ENCODE measurements at regions not wholly inside any gene's neighbourhood (a gene's known extent, or its start where the extent isn't known, plus 50 kb on each side); places are given as distances from the start of the nearest gene placed in this dataset.

GRCh38 chr5:32990593-32991420 lies 279.7 kb downstream of the NPR3 start:
- no peak for DNase-seq (ENCODE audit: low spot score)

DNA sequence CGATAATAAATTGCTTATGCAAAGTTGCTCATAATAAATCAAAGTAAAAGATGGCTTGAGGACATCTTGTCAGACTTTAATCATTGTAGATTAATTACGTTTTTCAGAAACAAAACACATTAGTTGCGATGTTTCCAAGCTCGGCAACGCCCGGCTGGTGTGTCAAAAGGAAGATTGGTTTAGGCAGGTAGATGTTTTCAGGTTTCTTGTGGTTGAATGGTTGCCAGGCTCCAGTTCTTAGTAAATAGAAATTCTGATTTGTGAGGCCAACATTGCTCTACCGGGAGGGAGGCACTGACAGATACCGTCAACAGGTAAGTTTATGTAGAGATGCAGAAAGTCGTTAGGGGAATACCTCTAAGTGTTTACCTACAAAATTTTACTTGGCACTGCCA lies 280.3 kb downstream of the NPR3 start:
- no peak for DNase-seq (ENCODE audit: low spot score)

- DNase-seq (ENCODE audit: low spot score) = no peak
Observed at GRCh38 chr5:32996336-32996735, 285.2 kb downstream of the NPR3 start.

GRCh38 chr5:33008751-33009418 lies 297.8 kb downstream of the NPR3 start:
- no peak for DNase-seq (ENCODE audit: low spot score)

GRCh38 chr5:33010846-33011245 lies 299.7 kb downstream of the NPR3 start:
- no peak for DNase-seq (ENCODE audit: low spot score)

DNA sequence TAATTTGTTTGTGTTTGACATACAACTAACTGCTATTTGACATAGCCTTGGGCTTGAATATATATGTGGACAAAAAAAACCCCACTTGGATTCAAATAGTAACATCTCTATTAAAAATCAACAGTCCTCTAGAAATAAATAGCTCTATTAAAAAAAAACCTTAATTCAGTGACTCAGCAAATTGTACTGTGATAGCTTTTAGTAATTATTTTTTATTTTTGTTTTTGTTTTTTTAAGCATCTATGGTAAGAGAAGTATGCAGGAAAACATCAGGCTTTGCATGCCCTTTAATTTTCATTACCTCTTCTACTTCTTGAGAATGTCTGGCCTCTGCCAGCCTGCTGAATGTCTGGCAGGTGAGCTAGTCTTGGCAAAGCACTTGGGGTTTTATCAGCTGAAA lies 300.7 kb downstream of the NPR3 start:
- no peak for DNase-seq (ENCODE audit: low spot score)

GRCh38 chr5:33023649-33024048 lies 312.5 kb downstream of the NPR3 start:
- no peak for DNase-seq (ENCODE audit: low spot score)

DNA sequence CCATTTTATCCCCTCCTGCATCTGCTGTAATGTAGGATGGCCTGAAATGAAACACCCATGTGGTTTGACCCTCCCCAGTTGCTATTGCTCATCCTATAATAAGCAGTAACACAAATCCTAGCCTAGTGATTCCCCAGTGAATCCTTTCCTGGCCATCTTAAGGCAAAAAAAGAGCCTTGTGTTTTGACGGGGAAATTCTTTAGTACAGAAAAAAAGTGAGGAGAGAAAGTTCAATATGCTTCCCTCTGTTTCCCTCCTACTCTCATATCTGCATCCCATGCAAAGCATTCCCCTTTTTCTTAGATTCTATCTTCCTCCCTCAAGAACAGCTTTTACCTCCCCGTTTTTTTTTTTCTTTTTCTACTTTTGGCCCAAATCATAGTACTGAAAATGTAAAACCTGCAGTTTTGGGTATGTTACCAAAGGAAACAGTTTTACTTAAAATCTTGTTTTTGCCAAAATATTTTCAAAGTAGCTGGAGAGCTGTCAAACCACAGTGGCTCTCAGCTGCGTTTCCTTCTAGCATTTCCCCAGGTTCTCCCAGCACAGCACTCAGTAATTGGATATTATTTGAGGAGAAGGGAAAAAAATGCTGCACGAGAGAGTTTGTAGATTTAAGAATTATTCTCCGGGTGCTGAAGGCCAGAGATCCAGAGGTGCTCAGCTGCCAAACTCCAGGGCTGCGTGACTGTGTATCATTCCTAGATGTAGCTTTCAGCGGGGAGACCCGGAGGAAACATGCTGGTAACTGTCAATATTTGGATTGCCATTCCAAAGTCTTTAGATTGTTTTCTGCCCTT lies 321.4 kb downstream of the NPR3 start:
- DNase-seq (ENCODE audit: low spot score) = peak; percentile 73

DNA sequence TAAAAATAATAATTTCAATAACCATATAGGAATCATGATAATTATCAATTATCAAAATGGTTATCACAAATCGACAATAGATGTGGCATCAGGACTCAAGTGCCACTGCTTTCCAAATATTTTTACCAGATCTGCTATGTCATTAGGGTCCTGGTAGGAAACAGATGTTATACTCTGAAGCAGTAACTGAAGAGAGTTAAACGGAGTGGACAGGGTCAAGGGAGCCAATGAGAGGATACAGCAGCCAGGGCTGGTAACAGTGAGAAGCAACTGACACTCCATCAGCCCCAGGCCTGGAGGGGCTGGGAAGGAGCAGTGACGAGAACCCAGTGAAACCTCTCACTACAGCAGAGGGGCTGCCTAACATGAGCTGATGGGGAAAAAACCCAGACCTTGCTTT lies 322.4 kb downstream of the NPR3 start:
- no peak for DNase-seq (ENCODE audit: low spot score)

DNA sequence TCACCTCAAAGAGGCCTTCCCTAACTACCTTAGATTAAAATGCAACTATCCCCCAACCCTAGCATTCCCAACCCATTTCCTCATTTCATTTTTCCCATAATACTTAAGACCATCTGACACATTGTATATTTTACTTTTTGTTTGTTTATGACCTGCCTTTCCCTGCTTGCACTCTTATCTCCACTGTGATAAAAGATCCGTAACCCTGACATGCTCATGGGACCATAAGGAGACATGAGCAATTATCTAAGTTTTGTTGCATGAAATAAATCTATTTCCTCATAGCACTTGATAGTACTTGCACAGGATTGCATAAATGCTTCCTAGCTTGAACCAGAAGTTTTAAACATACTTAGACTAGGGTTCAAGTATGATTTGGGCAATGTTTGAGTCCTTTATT lies 323.7 kb downstream of the NPR3 start:
- DNase-seq (ENCODE audit: low spot score) = no peak

- DNase-seq (ENCODE audit: low spot score) = no peak
Observed at GRCh38 chr5:33035851-33036527, 324.9 kb downstream of the NPR3 start.

- DNase-seq (ENCODE audit: low spot score) = no peak
Observed at GRCh38 chr5:33037076-33037475, 326.0 kb downstream of the NPR3 start.

DNA sequence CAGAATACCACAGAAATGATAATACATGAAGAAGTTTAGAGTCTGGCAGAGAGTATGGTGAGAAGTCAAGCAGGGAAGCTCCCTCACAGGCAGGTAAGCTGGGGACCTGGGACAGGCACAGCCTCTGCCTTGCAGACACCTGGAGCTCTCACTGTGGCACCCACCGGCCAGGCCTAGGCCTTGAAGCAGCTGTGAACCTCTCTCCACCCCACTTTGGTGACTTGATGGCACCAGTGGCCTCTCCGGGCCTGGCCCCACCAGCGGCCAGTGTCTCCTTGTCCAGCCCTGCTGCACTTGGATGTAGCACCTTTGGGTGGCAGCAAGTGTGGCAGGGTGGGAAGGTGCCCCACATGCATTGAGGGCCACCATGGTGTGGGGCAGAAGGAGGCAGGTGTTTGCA lies 330.5 kb downstream of the NPR3 start:
- DNase-seq (ENCODE audit: low spot score) = no peak

GRCh38 chr5:33043343-33043997 lies 332.3 kb downstream of the NPR3 start:
- DNase-seq (ENCODE audit: low spot score) = no peak

- DNase-seq (ENCODE audit: low spot score) = no peak
Observed at GRCh38 chr5:33046091-33046490, 335.0 kb downstream of the NPR3 start.

DNA sequence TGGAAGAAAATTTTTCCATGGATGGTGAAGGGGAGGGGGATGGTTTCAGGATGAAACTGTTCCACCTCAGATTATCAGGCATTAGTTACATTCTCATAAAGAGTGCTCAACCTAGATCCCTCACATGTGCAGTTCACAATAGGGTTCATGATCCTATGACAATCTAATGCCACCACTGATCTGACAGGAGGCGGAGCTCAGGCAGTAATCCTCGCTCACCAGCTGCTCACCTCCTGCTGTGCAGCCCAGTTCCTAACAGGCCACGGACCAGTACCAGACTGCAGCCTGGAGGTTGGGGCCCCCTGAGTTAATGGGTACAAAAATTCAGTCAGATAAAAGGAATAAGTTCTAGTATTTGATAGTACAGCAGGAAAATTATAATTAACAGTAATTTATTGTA lies 337.2 kb downstream of the NPR3 start:
- DNase-seq (ENCODE audit: low spot score) = no peak

- DNase-seq (ENCODE audit: low spot score) = peak; percentile 27
Observed at GRCh38 chr5:33049298-33049697, 338.2 kb downstream of the NPR3 start.

GRCh38 chr5:33049842-33050241 lies 338.7 kb downstream of the NPR3 start:
- DNase-seq (ENCODE audit: low spot score) = peak; percentile 80

GRCh38 chr5:33059081-33059480 lies 348.0 kb downstream of the NPR3 start:
- no peak for DNase-seq (ENCODE audit: low spot score)

DNA sequence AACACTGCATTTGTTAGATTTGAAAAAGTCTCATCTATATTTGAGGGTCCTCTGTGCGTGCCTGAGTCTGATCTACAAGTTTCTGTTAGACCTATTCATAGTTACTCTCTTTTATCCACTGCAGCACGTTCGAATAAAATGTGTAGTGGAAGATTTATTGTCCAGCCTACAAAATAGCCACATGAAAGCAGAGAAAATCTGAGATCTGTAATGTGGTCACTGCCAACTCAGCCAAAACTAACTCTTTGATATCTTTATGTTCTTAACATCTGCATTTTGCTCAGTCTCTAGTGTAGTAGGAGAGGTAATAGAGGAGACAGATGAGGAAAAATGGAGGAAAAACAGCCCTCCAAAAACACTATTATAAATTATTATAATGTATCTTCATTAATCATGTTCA lies 354.0 kb downstream of the NPR3 start:
- DNase-seq (ENCODE audit: low spot score) = no peak

DNA sequence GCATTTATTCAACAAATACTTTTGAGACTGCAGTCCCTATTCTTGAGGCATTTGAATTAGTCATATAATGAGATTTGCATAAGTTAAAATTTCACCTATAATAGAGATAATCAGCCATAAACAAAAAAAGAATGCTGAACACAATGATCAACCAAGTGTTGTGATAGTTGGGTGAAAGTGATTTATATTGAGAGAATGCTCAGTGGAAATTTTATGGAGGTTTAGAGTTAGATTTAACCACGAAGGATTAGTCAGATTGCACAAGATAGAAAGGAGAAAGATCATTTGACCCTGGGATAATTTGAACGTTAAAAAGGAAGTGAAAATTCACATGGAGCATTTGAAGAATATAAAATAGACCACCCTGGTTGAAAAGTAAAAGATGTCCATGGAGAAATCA lies 356.2 kb downstream of the NPR3 start:
- DNase-seq (ENCODE audit: low spot score) = no peak

- no peak for DNase-seq (ENCODE audit: low spot score)
Observed at GRCh38 chr5:33068786-33069185, 357.7 kb downstream of the NPR3 start.
